MM.1S (cell line): ENCODE measurements at regions not wholly inside any gene's neighbourhood (a gene's known extent, or its start where the extent isn't known, plus 50 kb on each side); places are given as distances from the start of the nearest gene placed in this dataset.

ENCODE experiments used
- DNase-seq: peaks from one replicate; pipeline ENCODE4 v3.0.0-alpha.2; 2015
- H2AFZ ChIP-seq: fragments of 300-600 bp; sonication (generic); 2 replicates; pipeline ENCODE4 v1.6.0; 2016; ENCODE audit warnings: antibody characterized with exemption, low read length
- H3F3A ChIP-seq: fragments of 300-600 bp; sonication (generic); 2 replicates; pipeline ENCODE4 v1.6.1; 2016; ENCODE audit warnings: mild to moderate bottlenecking, antibody characterized with exemption, low read length, moderate library complexity, mixed read lengths; ENCODE audit not compliant: insufficient read depth
- H3K27ac ChIP-seq: fragments of 300-600 bp; sonication (generic); 2 replicates; pipeline ENCODE4 v1.5.1; 2016; ENCODE audit warnings: mild to moderate bottlenecking, low read length
- H3K27me3 ChIP-seq: fragments of 300-600 bp; sonication (generic); replicated peaks from 2 replicates; pipeline ENCODE4 v1.6.0; 2016; ENCODE audit warnings: low read length; ENCODE audit not compliant: insufficient read depth
- H3K36me3 ChIP-seq: fragments of 300-600 bp; sonication (generic); replicated peaks from 2 replicates; pipeline ENCODE4 v1.6.1; 2016; ENCODE audit warnings: mild to moderate bottlenecking, low read length, mixed read lengths; ENCODE audit not compliant: insufficient read depth
- H3K4me1 ChIP-seq: fragments of 300-600 bp; sonication (generic); 2 replicates; pipeline ENCODE4 v1.6.1; 2016; ENCODE audit warnings: low read length, mixed read lengths
- H3K4me2 ChIP-seq: fragments of 300-600 bp; sonication (generic); 2 replicates; pipeline ENCODE4 v1.6.0; 2016; ENCODE audit warnings: low read depth, low read length
- H3K4me3 ChIP-seq: fragments of 300-600 bp; sonication (generic); 2 replicates; pipeline ENCODE4 v1.5.1; 2016; ENCODE audit warnings: low read length, mixed read lengths
- H3K79me2 ChIP-seq: fragments of 300-600 bp; sonication (generic); 2 replicates; pipeline ENCODE4 v1.6.1; 2016; ENCODE audit warnings: mixed run types, low read length, mixed read lengths
- H3K9ac ChIP-seq: fragments of 300-600 bp; sonication (generic); 2 replicates; pipeline ENCODE4 v1.6.1; 2016; ENCODE audit warnings: low read length, mixed read lengths
- H3K9me2 ChIP-seq: fragments of 300-600 bp; sonication (generic); replicated peaks from 2 replicates; pipeline ENCODE4 v1.6.1; 2016; ENCODE audit warnings: mild to moderate bottlenecking, low read length, mixed read lengths; ENCODE audit not compliant: insufficient read depth
- H3K9me3 ChIP-seq: fragments of 300-600 bp; sonication (generic); replicated peaks from 2 replicates; pipeline ENCODE4 v1.6.1; 2016; ENCODE audit warnings: mild to moderate bottlenecking, low read length, mixed read lengths; ENCODE audit not compliant: insufficient read depth
- H4K20me1 ChIP-seq: fragments of 300-600 bp; sonication (generic); 2 replicates; pipeline ENCODE4 v1.6.1; 2016; ENCODE audit warnings: mild to moderate bottlenecking, low read length, moderate library complexity, mixed read lengths; ENCODE audit not compliant: insufficient read depth
- EZH2 ChIP-seq: fragments of 300-600 bp; sonication (generic); optimal IDR thresholded peaks from 2 replicates; pipeline ENCODE3; 2017; ENCODE audit warnings: low read depth, mild to moderate bottlenecking, antibody characterized with exemption, low read length, mixed read lengths
- EZH2phosphoT487 ChIP-seq: fragments of 300-600 bp; sonication (generic); IDR thresholded peaks from 2 replicates; pipeline ENCODE4 v1.6.1; 2018; ENCODE audit warnings: antibody characterized with exemption, low read length
- TF ChIP-seq, protein P1 (sequence below): fragments of 300-600 bp; sonication (generic); IDR thresholded peaks from 2 replicates; pipeline ENCODE4 v1.5.1; 2016; ENCODE audit warnings: antibody characterized with exemption, low read length, mixed read lengths

DNA sequence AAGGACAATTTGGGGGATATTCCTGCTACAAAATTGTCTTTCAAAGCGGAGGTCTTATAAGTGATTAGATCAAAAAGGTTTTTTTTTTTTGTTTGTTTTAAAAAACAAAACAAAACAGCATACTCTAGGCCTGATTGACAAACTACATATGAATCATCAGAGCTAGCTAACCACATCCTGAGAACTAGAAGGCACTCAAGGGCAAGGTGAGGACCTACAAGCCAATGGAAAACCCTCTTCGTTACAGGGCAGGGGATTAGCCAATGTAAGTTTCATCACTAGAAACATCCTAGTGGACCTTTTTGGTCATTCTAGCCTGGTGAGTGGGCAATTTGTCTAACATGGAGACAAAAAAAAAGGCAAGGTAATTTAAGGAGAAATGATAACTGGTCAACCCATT is 428.6 kb downstream of the RFC3 start:
- no peaks in the 10 kb centered on the region for H3K36me3 ChIP-seq
- no peak overlapping the region for H3K4me2 ChIP-seq
- no peaks in the 10 kb centered on the region for H3F3A ChIP-seq
- no peak overlapping the region for H2AFZ ChIP-seq
- no peak for TF ChIP-seq EZH2
- TF ChIP-seq EZH2phosphoT487: no peak
- TF ChIP-seq, protein P1, sequence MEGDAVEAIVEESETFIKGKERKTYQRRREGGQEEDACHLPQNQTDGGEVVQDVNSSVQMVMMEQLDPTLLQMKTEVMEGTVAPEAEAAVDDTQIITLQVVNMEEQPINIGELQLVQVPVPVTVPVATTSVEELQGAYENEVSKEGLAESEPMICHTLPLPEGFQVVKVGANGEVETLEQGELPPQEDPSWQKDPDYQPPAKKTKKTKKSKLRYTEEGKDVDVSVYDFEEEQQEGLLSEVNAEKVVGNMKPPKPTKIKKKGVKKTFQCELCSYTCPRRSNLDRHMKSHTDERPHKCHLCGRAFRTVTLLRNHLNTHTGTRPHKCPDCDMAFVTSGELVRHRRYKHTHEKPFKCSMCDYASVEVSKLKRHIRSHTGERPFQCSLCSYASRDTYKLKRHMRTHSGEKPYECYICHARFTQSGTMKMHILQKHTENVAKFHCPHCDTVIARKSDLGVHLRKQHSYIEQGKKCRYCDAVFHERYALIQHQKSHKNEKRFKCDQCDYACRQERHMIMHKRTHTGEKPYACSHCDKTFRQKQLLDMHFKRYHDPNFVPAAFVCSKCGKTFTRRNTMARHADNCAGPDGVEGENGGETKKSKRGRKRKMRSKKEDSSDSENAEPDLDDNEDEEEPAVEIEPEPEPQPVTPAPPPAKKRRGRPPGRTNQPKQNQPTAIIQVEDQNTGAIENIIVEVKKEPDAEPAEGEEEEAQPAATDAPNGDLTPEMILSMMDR: no peak
- H4K20me1 ChIP-seq: no peaks in the 10 kb centered on the region
- no peak overlapping the region for H3K27ac ChIP-seq
- no peak overlapping the region for H3K9ac ChIP-seq
- no peaks in the 10 kb centered on the region for H3K27me3 ChIP-seq
- no peak overlapping the region for H3K4me3 ChIP-seq
- no peaks in the 10 kb centered on the region for H3K9me3 ChIP-seq
- H3K79me2 ChIP-seq: no peaks in the 10 kb centered on the region
- H3K4me1 ChIP-seq: no peaks in the 10 kb centered on the region
- DNase-seq: no peak
- no peaks in the 10 kb centered on the region for H3K9me2 ChIP-seq

DNA sequence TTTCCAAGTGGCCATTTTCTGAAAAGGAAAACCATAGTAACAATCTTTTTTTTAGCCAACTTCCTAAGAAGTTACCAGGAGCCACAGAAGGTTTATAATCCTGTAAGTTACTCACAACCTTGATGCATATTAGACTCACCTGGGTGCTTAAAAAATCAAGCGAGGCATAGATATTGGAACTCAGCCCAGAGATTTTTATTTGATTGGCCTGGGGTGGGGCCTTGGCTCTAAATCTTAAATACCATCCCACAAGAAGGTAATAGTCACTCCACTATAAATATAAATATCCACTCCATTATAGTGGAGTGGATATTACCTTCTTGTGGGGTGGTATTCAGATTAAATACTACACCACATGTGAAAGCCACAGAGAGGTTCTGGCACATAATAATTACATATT is 429.6 kb downstream of the RFC3 start:
- TF ChIP-seq EZH2phosphoT487 (no peak), EZH2 (no peak)
- TF ChIP-seq, protein P1: no peak

DNA sequence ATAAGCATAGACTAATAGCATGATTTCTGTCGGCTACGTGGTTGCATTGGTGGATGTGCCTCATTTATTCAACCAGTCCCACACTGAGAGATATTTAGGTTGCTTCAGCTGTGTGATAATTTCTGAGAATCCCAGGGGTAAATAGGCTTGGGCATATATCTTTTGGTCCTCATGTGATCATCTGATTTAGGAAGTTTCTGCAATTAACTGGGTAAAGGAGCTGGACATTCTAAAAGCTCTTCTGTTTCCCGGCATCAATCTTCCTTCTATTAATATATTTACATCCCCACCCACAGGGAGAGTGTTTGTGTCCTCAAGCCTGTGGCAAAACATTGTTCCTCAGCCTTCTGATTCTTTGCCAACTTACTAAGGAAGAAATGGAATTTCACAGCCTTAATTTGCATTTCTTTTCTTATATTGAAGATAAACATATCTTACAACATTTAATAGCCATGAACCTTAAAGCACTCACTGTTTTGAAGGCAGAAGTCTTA is 431.6 kb downstream of the RFC3 start:
- no peaks in the 10 kb centered on the region for H3K9me2 ChIP-seq
- H3K27ac ChIP-seq: no peak overlapping the region
- no peak for DNase-seq

More for the DNA sequence above, 429.6 kb downstream of the RFC3 start:
- Histone ChIP-seq H3K4me1 (no peaks in the 10 kb centered on the region), H4K20me1 (no peaks in the 10 kb centered on the region), H3K79me2 (no peaks in the 10 kb centered on the region), H3K36me3 (no peaks in the 10 kb centered on the region), H3K9ac (no peak overlapping the region), H3K27ac (no peak overlapping the region), H3K9me2 (no peaks in the 10 kb centered on the region), H3K9me3 (no peaks in the 10 kb centered on the region), H3K4me2 (no peak overlapping the region), H3F3A (no peaks in the 10 kb centered on the region), H3K4me3 (no peak overlapping the region), H2AFZ (no peak overlapping the region), H3K27me3 (no peaks in the 10 kb centered on the region)
- DNase-seq: no peak

More for the DNA sequence above, 431.6 kb downstream of the RFC3 start:
- H3K9ac ChIP-seq: no peak overlapping the region
- H3F3A ChIP-seq: no peaks in the 10 kb centered on the region
- H3K36me3 ChIP-seq: no peaks in the 10 kb centered on the region
- no peak overlapping the region for H3K4me2 ChIP-seq
- H3K79me2 ChIP-seq: no peaks in the 10 kb centered on the region
- H2AFZ ChIP-seq: no peak overlapping the region
- H3K4me3 ChIP-seq: no peak overlapping the region
- TF ChIP-seq EZH2phosphoT487 (no peak), EZH2 (no peak)
- TF ChIP-seq, protein P1: no peak
- H3K27me3 ChIP-seq: no peaks in the 10 kb centered on the region
- H3K9me3 ChIP-seq: no peaks in the 10 kb centered on the region
- no peaks in the 10 kb centered on the region for H3K4me1 ChIP-seq
- no peaks in the 10 kb centered on the region for H4K20me1 ChIP-seq
